HCT116 (cell line): ENCODE measurements at regions not wholly inside any gene's neighbourhood (a gene's known extent, or its start where the extent isn't known, plus 50 kb on each side); places are given as distances from the start of the nearest gene placed in this dataset.

Source experiments
- ATAC-seq: fragments of 200-7000 bp; cut with Tn5 transposase; 2 replicates; pipeline ENCODE4 v1.9.1; 2020; ENCODE audit warnings: mild to moderate bottlenecking, moderate library complexity
- BruUV-seq: library from RNA; stranded (reverse); fragments of 400-500 nt; replicated peaks from 2 replicates; lab custom pipeline; 2021; lab: Mats Ljungman, UMichigan
- CTCF ChIA-PET: fragments of 300-600 bp; sonication (Branson Sonifier 250); formaldehyde crosslinking; loops from one replicate; lab custom pipeline; 2021; ENCODE audit warnings: antibody characterized with exemption; lab: Charles Lee
- POLR2A ChIA-PET: fragments of 300-600, 350-600 bp; sonication (Branson Sonifier 250); formaldehyde crosslinking; loops from one replicate; lab custom pipeline; 2021; ENCODE audit warnings: antibody characterized with exemption; lab: Charles Lee
- RAD21 ChIA-PET, 2 experiments: fragments of 300-600 bp; sonication (Branson Sonifier 250); formaldehyde crosslinking; loops; one replicate each; lab custom pipeline; 2023; ENCODE audit warnings: low total read pairs in 2 of 2; ENCODE audit not compliant: uncharacterized antibody in 2 of 2, unreplicated experiment in 2 of 2, low non-redundant PET in 1 of 2; lab: Charles Lee
- DNase-seq: peaks from one replicate; pipeline ENCODE4 v3.0.0-alpha.2; 2010; ENCODE audit warnings: low read depth, low spot score
- H2AFZ ChIP-seq: fragments of 200-600 bp; shearing (Covaris generic), sonication (generic); 2 replicates; pipeline ENCODE4 v1.6.1; 2017; ENCODE audit warnings: low read depth, mixed run types, mixed read lengths, antibody characterized with exemption, low read length; ENCODE audit not compliant: poor library complexity, severe bottlenecking
- H3K27ac ChIP-seq: 2 replicates; pipeline ENCODE4 v1.5.1; 2012; ENCODE audit warnings: low read depth, low read length
- H3K27me3 ChIP-seq: fragments of 200-600 bp; sonication (generic); 2 replicates; pipeline ENCODE4 v1.6.1; 2016; ENCODE audit warnings: mixed run types, low read length, mixed read lengths; ENCODE audit not compliant: insufficient read depth
- H3K36me3 ChIP-seq, 2 experiments: fragments of 200-500 bp in 1 of 2; fragments of 200-600 bp in 1 of 2; sonication (Bioruptor generic) in 1 of 2; sonication (generic) in 1 of 2; 2 replicates each; pipeline versions ENCODE4 v1.5.1 to v1.6.1; 2014 to 2016; ENCODE audit warnings: low read length in 2 of 2, inconsistent platforms in 1 of 2, mixed read lengths in 1 of 2, mixed run types in 1 of 2; ENCODE audit not compliant: insufficient read depth in 2 of 2, control insufficient read depth in 1 of 2
- H3K4me1 ChIP-seq, 2 experiments: fragments of 200-600 bp in 1 of 2; sonication (generic) in 1 of 2; 2 replicates each; pipeline versions ENCODE4 v1.5.1 to v1.6.1; 2012 to 2017; ENCODE audit warnings: low read length in 2 of 2, inconsistent platforms in 1 of 2, mild to moderate bottlenecking in 1 of 2, mixed read lengths in 1 of 2, mixed run types in 1 of 2, moderate library complexity in 1 of 2; ENCODE audit not compliant: insufficient read depth in 2 of 2, control insufficient read depth in 1 of 2
- H3K4me2 ChIP-seq: fragments of 200-600 bp; sonication (generic); 2 replicates; pipeline ENCODE4 v1.6.1; 2017; ENCODE audit warnings: mixed run types, low read length, mixed read lengths
- H3K4me3 ChIP-seq, 2 experiments: fragments of 200-600 bp in 1 of 2; sonication (generic) in 1 of 2; replicated peaks in 1 of 2; 2 replicates each; pipeline ENCODE4 v1.5.1; 2011 to 2016; ENCODE audit warnings: low read length in 2 of 2, control low read depth in 1 of 2, low read depth in 1 of 2, mild to moderate bottlenecking in 1 of 2, mixed read lengths in 1 of 2, mixed run types in 1 of 2
- H3K79me2 ChIP-seq: fragments of 200-600 bp; sonication (generic); 2 replicates; pipeline ENCODE4 v1.6.1; 2017; ENCODE audit warnings: mild to moderate bottlenecking, mixed run types, low read length, moderate library complexity, mixed read lengths; ENCODE audit not compliant: insufficient read depth
- H3K9ac ChIP-seq: fragments of 200-600 bp; sonication (generic); 2 replicates; pipeline ENCODE4 v1.6.1; 2016; ENCODE audit warnings: low read length, mixed read lengths
- H3K9me2 ChIP-seq: fragments of 200-600 bp; sonication (generic), shearing (Covaris generic); 2 replicates; pipeline ENCODE4 v1.6.1; 2017; ENCODE audit warnings: mixed run types, mild to moderate bottlenecking, moderate library complexity; ENCODE audit not compliant: insufficient read depth
- H3K9me3 ChIP-seq, 2 experiments: fragments of 200-500 bp in 1 of 2; fragments of 200-600 bp in 1 of 2; sonication (Bioruptor generic) in 1 of 2; sonication (generic) in 1 of 2; 2 replicates each; pipeline ENCODE4 v1.6.1; 2014 to 2017; ENCODE audit warnings: low read length in 2 of 2, mixed read lengths in 2 of 2, inconsistent platforms in 1 of 2, low read depth in 1 of 2, mild to moderate bottlenecking in 1 of 2, mixed run types in 1 of 2, moderate library complexity in 1 of 2; ENCODE audit not compliant: control insufficient read depth in 1 of 2, insufficient read depth in 1 of 2
- H4K20me1 ChIP-seq: fragments of 200-600 bp; sonication (generic), shearing (Covaris generic); 2 replicates; pipeline ENCODE4 v1.6.1; 2017; ENCODE audit warnings: mixed run types, mild to moderate bottlenecking, moderate library complexity; ENCODE audit not compliant: insufficient read depth
- CTCF ChIP-seq, 3 experiments: fragments of 200-600 bp in 1 of 3; sonication (generic) in 1 of 3; IDR thresholded peaks in 2 of 3; conservative IDR thresholded peaks in 1 of 3; 2 replicates each; pipeline ENCODE4 v1.5.1; 2012 to 2017; ENCODE audit warnings: low read depth in 2 of 3, low read length in 2 of 3, antibody characterized with exemption in 1 of 3, borderline replicate concordance in 1 of 3, control low read depth in 1 of 3, mild to moderate bottlenecking in 1 of 3, mixed read lengths in 1 of 3, mixed run types in 1 of 3, moderate library complexity in 1 of 3; ENCODE audit not compliant: insufficient read depth in 1 of 3
- EGR1 ChIP-seq: IDR thresholded peaks from 2 replicates; pipeline ENCODE4 v1.6.1; 2012; ENCODE audit warnings: low read depth
- ELF1 ChIP-seq: IDR thresholded peaks from 2 replicates; pipeline ENCODE4 v1.6.1; 2012; ENCODE audit warnings: low read depth, borderline replicate concordance
- EZH2phosphoT487 ChIP-seq: fragments of 200-600 bp; IDR thresholded peaks from 2 replicates; pipeline ENCODE4 v1.6.1; 2018; ENCODE audit warnings: antibody characterized with exemption, borderline replicate concordance
- JUND ChIP-seq: IDR thresholded peaks from 2 replicates; pipeline ENCODE4 v1.6.1; 2012
- POLR2A ChIP-seq: IDR thresholded peaks from 2 replicates; pipeline ENCODE4 v1.7.0; 2011; ENCODE audit warnings: borderline replicate concordance; ENCODE audit not compliant: insufficient read depth, insufficient read length; ENCODE audit errors: extremely low read depth
- POLR2AphosphoS5 ChIP-seq: IDR thresholded peaks from 2 replicates; pipeline ENCODE4 v1.6.1; 2011; ENCODE audit warnings: mild to moderate bottlenecking, low read depth, low read length, moderate library complexity
- RAD21 ChIP-seq: IDR thresholded peaks from 2 replicates; pipeline ENCODE4 v1.6.1; 2012; ENCODE audit warnings: low read depth, mild to moderate bottlenecking
- SRF ChIP-seq: IDR thresholded peaks from 2 replicates; pipeline ENCODE4 v1.6.1; 2012; ENCODE audit warnings: low read depth
- TCF7L2 ChIP-seq: IDR thresholded peaks from 2 replicates; pipeline ENCODE4 v1.7.0; 2011; ENCODE audit warnings: borderline replicate concordance, inconsistent platforms; ENCODE audit not compliant: insufficient read depth, insufficient read length; ENCODE audit errors: extremely low read depth
- YY1 ChIP-seq: IDR thresholded peaks from 2 replicates; pipeline ENCODE4 v1.6.1; 2011; ENCODE audit warnings: low read length, low read depth, moderate library complexity, mild to moderate bottlenecking; ENCODE audit not compliant: insufficient replicate concordance; ENCODE audit errors: extremely low read depth
- ZFX ChIP-seq: fragments of 450-650 bp; IDR thresholded peaks from 2 replicates; pipeline ENCODE4 v1.6.1; 2017
- ZNF274 ChIP-seq: fragments of 200-500 bp; sonication (Bioruptor generic); IDR thresholded peaks from 2 replicates; pipeline ENCODE4 v1.6.1; 2014; ENCODE audit warnings: mild to moderate bottlenecking, low read depth, low read length, inconsistent platforms
- intact Hi-C: fragments of 100-400 bp; cut with micrococcal nuclease; formaldehyde crosslinking; loops from 2 replicates; pipeline ENCODE4 v1.10.0; 2022
- TF ChIP-seq, protein P1 (sequence below): IDR thresholded peaks from 2 replicates; pipeline ENCODE4 v1.6.1; 2012
- TF ChIP-seq, protein P2 (sequence below): IDR thresholded peaks from 2 replicates; pipeline ENCODE4 v1.6.1; 2012; ENCODE audit warnings: low read depth

GRCh38 chr1:99559166-99559565 lies 86.7 kb upstream of the PALMD start:
- no peak overlapping the region for H2AFZ ChIP-seq
- no TSS peak for BruUV-seq
- POLR2A ChIA-PET = no interaction called here
- H3K9me3 ChIP-seq = no peaks in the 10 kb centered on the region
- H3K4me1 ChIP-seq = no peaks in the 10 kb centered on the region
- H3K4me2 ChIP-seq = no peak overlapping the region
- H3K27me3 ChIP-seq = no peaks in the 10 kb centered on the region
- H3K9me2 ChIP-seq = no peaks in the 10 kb centered on the region
- H3K36me3 ChIP-seq = no peaks in the 10 kb centered on the region
- H3K9ac ChIP-seq = no peak overlapping the region
- intact Hi-C loops = no loop called here
- RAD21 ChIA-PET = no interaction called here
- no peaks in the 10 kb centered on the region for H3K79me2 ChIP-seq
- CTCF ChIA-PET = no interaction called here
- H3K4me3 ChIP-seq = no peak overlapping the region
- TF ChIP-seq SRF = no peak
- TF ChIP-seq, protein P1, sequence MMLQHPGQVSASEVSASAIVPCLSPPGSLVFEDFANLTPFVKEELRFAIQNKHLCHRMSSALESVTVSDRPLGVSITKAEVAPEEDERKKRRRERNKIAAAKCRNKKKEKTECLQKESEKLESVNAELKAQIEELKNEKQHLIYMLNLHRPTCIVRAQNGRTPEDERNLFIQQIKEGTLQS = no peak
- no peak for TF ChIP-seq POLR2AphosphoS5
- TF ChIP-seq JUND = no peak
- TF ChIP-seq YY1 = no peak
- no peak for TF ChIP-seq POLR2A
- no peak for TF ChIP-seq EGR1
- no peak for TF ChIP-seq ZFX
- TF ChIP-seq RAD21 = no peak
- no peak for TF ChIP-seq ELF1
- TF ChIP-seq CTCF (IDR thresholded peaks at IDR 0.05 in 2 of 3, conservative IDR thresholded peaks at IDR 0.05 in 1 of 3; ENCODE audit: borderline replicate concordance in 1 of 3, insufficient read depth in 1 of 3, low read depth in 2 of 3, low read length in 2 of 3) = no peak
- TF ChIP-seq TCF7L2 = no peak
- TF ChIP-seq, protein P2, sequence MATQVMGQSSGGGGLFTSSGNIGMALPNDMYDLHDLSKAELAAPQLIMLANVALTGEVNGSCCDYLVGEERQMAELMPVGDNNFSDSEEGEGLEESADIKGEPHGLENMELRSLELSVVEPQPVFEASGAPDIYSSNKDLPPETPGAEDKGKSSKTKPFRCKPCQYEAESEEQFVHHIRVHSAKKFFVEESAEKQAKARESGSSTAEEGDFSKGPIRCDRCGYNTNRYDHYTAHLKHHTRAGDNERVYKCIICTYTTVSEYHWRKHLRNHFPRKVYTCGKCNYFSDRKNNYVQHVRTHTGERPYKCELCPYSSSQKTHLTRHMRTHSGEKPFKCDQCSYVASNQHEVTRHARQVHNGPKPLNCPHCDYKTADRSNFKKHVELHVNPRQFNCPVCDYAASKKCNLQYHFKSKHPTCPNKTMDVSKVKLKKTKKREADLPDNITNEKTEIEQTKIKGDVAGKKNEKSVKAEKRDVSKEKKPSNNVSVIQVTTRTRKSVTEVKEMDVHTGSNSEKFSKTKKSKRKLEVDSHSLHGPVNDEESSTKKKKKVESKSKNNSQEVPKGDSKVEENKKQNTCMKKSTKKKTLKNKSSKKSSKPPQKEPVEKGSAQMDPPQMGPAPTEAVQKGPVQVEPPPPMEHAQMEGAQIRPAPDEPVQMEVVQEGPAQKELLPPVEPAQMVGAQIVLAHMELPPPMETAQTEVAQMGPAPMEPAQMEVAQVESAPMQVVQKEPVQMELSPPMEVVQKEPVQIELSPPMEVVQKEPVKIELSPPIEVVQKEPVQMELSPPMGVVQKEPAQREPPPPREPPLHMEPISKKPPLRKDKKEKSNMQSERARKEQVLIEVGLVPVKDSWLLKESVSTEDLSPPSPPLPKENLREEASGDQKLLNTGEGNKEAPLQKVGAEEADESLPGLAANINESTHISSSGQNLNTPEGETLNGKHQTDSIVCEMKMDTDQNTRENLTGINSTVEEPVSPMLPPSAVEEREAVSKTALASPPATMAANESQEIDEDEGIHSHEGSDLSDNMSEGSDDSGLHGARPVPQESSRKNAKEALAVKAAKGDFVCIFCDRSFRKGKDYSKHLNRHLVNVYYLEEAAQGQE = no peak
- TF ChIP-seq ZNF274 = no peak
- TF ChIP-seq EZH2phosphoT487 = no peak
- no peak for ATAC-seq
- no peak overlapping the region for H3K27ac ChIP-seq
- DNase-seq = no peak
- H4K20me1 ChIP-seq = no peaks in the 10 kb centered on the region
